CD8-positive, alpha-beta memory T cell (primary cell): ENCODE measurements at regions not wholly inside any gene's neighbourhood (a gene's known extent, or its start where the extent isn't known, plus 50 kb on each side); places are given as distances from the start of the nearest gene placed in this dataset.

ENCODE experiments used
- CTCF ChIA-PET: fragments of 350-600 bp; sonication (Branson Sonifier 250); formaldehyde crosslinking; loops from one replicate; lab custom pipeline; 2021; ENCODE audit warnings: antibody characterized with exemption; lab: Charles Lee
- POLR2A ChIA-PET: fragments of 350-600 bp; sonication (Branson Sonifier 250); formaldehyde crosslinking; loops from one replicate; lab custom pipeline; 2021; ENCODE audit warnings: antibody characterized with exemption; lab: Charles Lee
- DNase-seq, 5 donors: peaks; one replicate each; pipeline versions ENCODE4 v3.0.0 to v3.0.0-alpha.2; 2020 to 2022; ENCODE audit warnings: mixed read lengths in 1 of 5
- H3K27ac ChIP-seq: one replicate; pipeline ENCODE4 v1.7.0; 2013; ENCODE audit warnings: low read depth, mild to moderate bottlenecking, low read length, moderate library complexity
- H3K27me3 ChIP-seq: 2 replicates; pipeline ENCODE4 v1.7.0; 2013; ENCODE audit warnings: low read length, mild to moderate bottlenecking; ENCODE audit not compliant: insufficient read depth, poor library complexity, severe bottlenecking
- H3K36me3 ChIP-seq: 2 replicates; pipeline ENCODE4 v1.7.0; 2013; ENCODE audit warnings: mild to moderate bottlenecking, low read length, moderate library complexity; ENCODE audit not compliant: insufficient read depth
- H3K4me1 ChIP-seq: 2 replicates; pipeline ENCODE4 v1.7.0; 2013; ENCODE audit warnings: mild to moderate bottlenecking, low read length, moderate library complexity; ENCODE audit not compliant: insufficient read depth
- H3K4me3 ChIP-seq: 2 replicates; pipeline ENCODE4 v1.7.0; 2013; ENCODE audit warnings: mild to moderate bottlenecking, low read length
- H3K9me3 ChIP-seq: 2 replicates; pipeline ENCODE4 v1.7.0; 2013; ENCODE audit warnings: mild to moderate bottlenecking, low read length
- H3K27ac Mint-ChIP-seq, 8 donors: one replicate each; pipeline ENCODE4 v1.8.0; 2020 to 2021; ENCODE audit warnings: mixed read lengths in 8 of 8, mild to moderate bottlenecking in 6 of 8, inconsistent platforms in 3 of 8, moderate library complexity in 3 of 8
- H3K27me3 Mint-ChIP-seq, 2 donors: one replicate each; pipeline ENCODE4 v1.8.0; 2020 to 2021; ENCODE audit warnings: mixed read lengths in 2 of 2, mild to moderate bottlenecking in 1 of 2, moderate library complexity in 1 of 2
- H3K36me3 Mint-ChIP-seq, 3 donors: one replicate each; pipeline ENCODE4 v1.8.0; 2020 to 2021; ENCODE audit warnings: mixed read lengths in 3 of 3, inconsistent platforms in 1 of 3, mild to moderate bottlenecking in 1 of 3
- H3K4me1 Mint-ChIP-seq, 3 donors: one replicate each; pipeline ENCODE4 v1.8.0; 2020 to 2021; ENCODE audit warnings: mixed read lengths in 3 of 3, inconsistent platforms in 1 of 3, mild to moderate bottlenecking in 1 of 3
- H3K4me3 Mint-ChIP-seq, 7 donors: one replicate each; pipeline ENCODE4 v1.8.0; 2020 to 2021; ENCODE audit warnings: mixed read lengths in 7 of 7, mild to moderate bottlenecking in 6 of 7, moderate library complexity in 4 of 7, inconsistent platforms in 2 of 7
- H3K9me3 Mint-ChIP-seq, 5 donors: one replicate each; pipeline ENCODE4 v1.8.0; 2020 to 2022; ENCODE audit warnings: mixed read lengths in 5 of 5, mild to moderate bottlenecking in 3 of 5, moderate library complexity in 2 of 5, inconsistent platforms in 1 of 5

GRCh38 chr5:158142156-158142555 is 283.2 kb upstream of the CLINT1 start:
- CTCF ChIA-PET: no interaction called here
- no peaks in the 10 kb centered on the region for H3K4me1 Mint-ChIP-seq
- no peak overlapping the region for H3K4me3 ChIP-seq

GRCh38 chr5:158140120-158140731 is 281.3 kb upstream of the CLINT1 start:
- CTCF ChIA-PET: no interaction called here
- Mint-ChIP-seq H3K9me3 (no peaks in the 10 kb centered on the region), H3K27me3 (peaks cover 0 to 1% of the 10 kb centered on the region in 2 donors), H3K4me1 (no peaks in the 10 kb centered on the region), H3K36me3 (no peaks in the 10 kb centered on the region), H3K4me3 (no peak overlapping the region), H3K27ac (no peak overlapping the region)
- Histone ChIP-seq H3K27ac (no peak overlapping the region), H3K9me3 (no peaks in the 10 kb centered on the region), H3K27me3 (no peaks in the 10 kb centered on the region), H3K4me3 (no peak overlapping the region), H3K4me1 (no peaks in the 10 kb centered on the region), H3K36me3 (no peaks in the 10 kb centered on the region)
- POLR2A ChIA-PET: no interaction called here
- DNase-seq: no peak

More at GRCh38 chr5:158142156-158142555, 283.2 kb upstream of the CLINT1 start:
- H3K27me3 ChIP-seq: no peaks in the 10 kb centered on the region
- no peak overlapping the region for H3K27ac ChIP-seq
- H3K4me1 ChIP-seq: no peaks in the 10 kb centered on the region
- DNase-seq: no peak
- no peaks in the 10 kb centered on the region for H3K36me3 ChIP-seq
- no peaks in the 10 kb centered on the region for H3K9me3 ChIP-seq
- Mint-ChIP-seq H3K9me3 (no peaks in the 10 kb centered on the region), H3K27me3 (no peaks in the 10 kb centered on the region), H3K27ac (no peak overlapping the region), H3K36me3 (no peaks in the 10 kb centered on the region), H3K4me3 (no peak overlapping the region)
- POLR2A ChIA-PET: no interaction called here

GRCh38 chr5:158139161-158139560 is 280.2 kb upstream of the CLINT1 start:
- H3K9me3 ChIP-seq: no peaks in the 10 kb centered on the region
- ChIA-PET POLR2A (no interaction called here), CTCF (no interaction called here)
- H3K27ac ChIP-seq: no peak overlapping the region
- Mint-ChIP-seq H3K27me3 (peaks cover 0 to 3% of the 10 kb centered on the region in 2 donors), H3K9me3 (no peaks in the 10 kb centered on the region), H3K27ac (no peak overlapping the region), H3K4me3 (no peak overlapping the region), H3K36me3 (no peaks in the 10 kb centered on the region), H3K4me1 (no peaks in the 10 kb centered on the region)
- no peaks in the 10 kb centered on the region for H3K36me3 ChIP-seq
- H3K4me3 ChIP-seq: no peak overlapping the region
- H3K27me3 ChIP-seq: no peaks in the 10 kb centered on the region
- no peaks in the 10 kb centered on the region for H3K4me1 ChIP-seq
- DNase-seq: no peak

- no peak overlapping the region for H3K4me3 ChIP-seq
- H3K27me3 ChIP-seq: no peaks in the 10 kb centered on the region
- Mint-ChIP-seq H3K27me3 (peaks cover 0 to 3% of the 10 kb centered on the region in 2 donors), H3K36me3 (no peaks in the 10 kb centered on the region), H3K4me1 (no peaks in the 10 kb centered on the region), H3K9me3 (no peaks in the 10 kb centered on the region), H3K4me3 (no peak overlapping the region), H3K27ac (no peak overlapping the region)
- H3K4me1 ChIP-seq: no peaks in the 10 kb centered on the region
- POLR2A ChIA-PET: no interaction called here
- H3K9me3 ChIP-seq: no peaks in the 10 kb centered on the region
- DNase-seq: no peak
- CTCF ChIA-PET: no interaction called here
- no peaks in the 10 kb centered on the region for H3K36me3 ChIP-seq
- H3K27ac ChIP-seq: no peak overlapping the region
Measured at GRCh38 chr5:158135682-158136179, 276.8 kb upstream of the CLINT1 start.

- Mint-ChIP-seq H3K27ac (no peak overlapping the region), H3K36me3 (no peaks in the 10 kb centered on the region), H3K27me3 (peaks cover 0 to 4% of the 10 kb centered on the region in 2 donors), H3K9me3 (no peaks in the 10 kb centered on the region), H3K4me1 (no peaks in the 10 kb centered on the region), H3K4me3 (no peak overlapping the region)
- POLR2A ChIA-PET: no interaction called here
- Histone ChIP-seq H3K4me3 (no peak overlapping the region), H3K27me3 (no peaks in the 10 kb centered on the region), H3K4me1 (no peaks in the 10 kb centered on the region), H3K9me3 (no peaks in the 10 kb centered on the region), H3K36me3 (no peaks in the 10 kb centered on the region), H3K27ac (no peak overlapping the region)
- no peak for DNase-seq
- CTCF ChIA-PET: no interaction called here
Measured at GRCh38 chr5:158133369-158133768, 274.4 kb upstream of the CLINT1 start.

- Mint-ChIP-seq H3K36me3 (no peaks in the 10 kb centered on the region), H3K9me3 (peaks cover 0 to 2% (median 0%) of the 10 kb centered on the region in 5 donors), H3K4me1 (no peaks in the 10 kb centered on the region), H3K4me3 (no peak overlapping the region), H3K27me3 (peaks cover 1 to 18% of the 10 kb centered on the region in 2 donors), H3K27ac (no peak overlapping the region)
- Histone ChIP-seq H3K27me3 (no peaks in the 10 kb centered on the region), H3K27ac (no peak overlapping the region), H3K36me3 (no peaks in the 10 kb centered on the region), H3K9me3 (no peaks in the 10 kb centered on the region), H3K4me1 (no peaks in the 10 kb centered on the region), H3K4me3 (no peak overlapping the region)
- POLR2A ChIA-PET: no interaction called here
- DNase-seq: no peak
- CTCF ChIA-PET: no interaction called here
Measured at GRCh38 chr5:158127536-158127935, 268.6 kb upstream of the CLINT1 start.

- Histone ChIP-seq H3K27me3 (no peaks in the 10 kb centered on the region), H3K4me1 (no peaks in the 10 kb centered on the region), H3K27ac (no peak overlapping the region), H3K9me3 (no peaks in the 10 kb centered on the region), H3K36me3 (no peaks in the 10 kb centered on the region), H3K4me3 (no peak overlapping the region)
- Mint-ChIP-seq H3K9me3 (peaks cover 0 to 2% (median 0%) of the 10 kb centered on the region in 5 donors), H3K4me1 (no peaks in the 10 kb centered on the region), H3K36me3 (no peaks in the 10 kb centered on the region), H3K4me3 (no peak overlapping the region), H3K27me3 (peaks cover 1 to 20% of the 10 kb centered on the region in 2 donors), H3K27ac (no peak overlapping the region)
- no peak for DNase-seq
- POLR2A ChIA-PET: no interaction called here
- CTCF ChIA-PET: no interaction called here
Measured at GRCh38 chr5:158126442-158127405, 267.8 kb upstream of the CLINT1 start.
